Testis (tissue), 2 donors: ENCODE measurements at regions not wholly inside any gene's neighbourhood (a gene's known extent, or its start where the extent isn't known, plus 50 kb on each side); places are given as distances from the start of the nearest gene placed in this dataset.

ENCODE experiments used
- DNase-seq: peaks from one replicate; pipeline ENCODE4 v3.0.0-alpha.2; 2019
- H3K27ac ChIP-seq, 2 donors: fragments of 200-600 bp; sonication (generic); one replicate each; pipeline ENCODE4 v1.5.1; 2019
- H3K27me3 ChIP-seq: fragments of 200-600 bp; sonication (generic); one replicate; pipeline ENCODE4 v1.5.1; 2019
- H3K36me3 ChIP-seq: fragments of 200-600 bp; sonication (generic); one replicate; pipeline ENCODE4 v1.5.1; 2017; ENCODE audit warnings: low read depth; ENCODE audit errors: missing control alignments
- H3K4me1 ChIP-seq: fragments of 200-600 bp; sonication (generic); one replicate; pipeline ENCODE4 v1.5.1; 2019
- H3K4me3 ChIP-seq, 2 donors: fragments of 200-600 bp; sonication (generic); one replicate each; pipeline ENCODE4 v1.5.1; 2017 to 2019
- H3K9me3 ChIP-seq: fragments of 200-600 bp; sonication (generic); one replicate; pipeline ENCODE4 v1.5.1; 2017
- POLR2A ChIP-seq: fragments of 450-650 bp; IDR thresholded peaks from one replicate; pipeline ENCODE4 v1.6.1; 2017; ENCODE audit warnings: antibody characterized with exemption, mild to moderate bottlenecking, moderate library complexity
- WGBS, 2 donors: methylation state at CpG; one replicate each; pipeline ENCODE4 v1.1.5; 2018; 5-methylcytosine and 5-hydroxymethylcytosine counted together
- intact Hi-C: fragments of 100-400 bp; cut with DNase I; formaldehyde crosslinking; loops from one replicate; pipeline ENCODE4 v1.15.1; 2023; ENCODE audit warnings: low total_unique reads
- TF ChIP-seq, protein P1 (sequence below), 3 experiments: fragments of 450-650 bp in 2 of 3; fragments of 200-600 bp in 1 of 3; sonication (generic) in 1 of 3; IDR thresholded peaks; one replicate each; pipeline ENCODE4 v1.5.1; 2016 to 2019; ENCODE audit warnings: antibody characterized with exemption in 3 of 3, mild to moderate bottlenecking in 2 of 3, moderate library complexity in 1 of 3

DNA sequence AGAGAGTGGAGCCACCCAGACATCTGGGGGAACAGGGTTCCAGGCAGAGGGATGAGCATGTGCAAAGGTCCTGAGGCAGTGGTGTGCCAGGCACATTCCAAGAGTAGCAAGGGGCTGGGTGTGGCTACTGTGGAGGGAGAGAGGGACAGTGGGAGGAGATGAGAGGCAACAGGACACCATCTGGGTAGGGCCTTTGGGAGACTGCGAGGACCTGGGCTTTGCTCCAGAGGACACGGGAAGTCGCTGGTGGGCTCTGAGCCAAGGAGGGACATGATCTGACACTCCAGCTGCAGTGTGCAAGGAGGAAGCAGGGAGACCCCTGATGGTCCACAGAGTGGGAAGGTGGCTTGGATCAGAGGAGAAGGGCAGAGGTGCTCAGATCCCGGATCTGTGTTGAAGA, 56.7 kb upstream of the MED9 start:
- no peak for DNase-seq
- no peaks in the 10 kb centered on the region for H3K36me3 ChIP-seq
- no peak overlapping the region for H3K4me3 ChIP-seq
- intact Hi-C loops: no loop called here
- H3K9me3 ChIP-seq: no peaks in the 10 kb centered on the region
- H3K27ac ChIP-seq: no peak overlapping the region
- TF ChIP-seq, protein P1, sequence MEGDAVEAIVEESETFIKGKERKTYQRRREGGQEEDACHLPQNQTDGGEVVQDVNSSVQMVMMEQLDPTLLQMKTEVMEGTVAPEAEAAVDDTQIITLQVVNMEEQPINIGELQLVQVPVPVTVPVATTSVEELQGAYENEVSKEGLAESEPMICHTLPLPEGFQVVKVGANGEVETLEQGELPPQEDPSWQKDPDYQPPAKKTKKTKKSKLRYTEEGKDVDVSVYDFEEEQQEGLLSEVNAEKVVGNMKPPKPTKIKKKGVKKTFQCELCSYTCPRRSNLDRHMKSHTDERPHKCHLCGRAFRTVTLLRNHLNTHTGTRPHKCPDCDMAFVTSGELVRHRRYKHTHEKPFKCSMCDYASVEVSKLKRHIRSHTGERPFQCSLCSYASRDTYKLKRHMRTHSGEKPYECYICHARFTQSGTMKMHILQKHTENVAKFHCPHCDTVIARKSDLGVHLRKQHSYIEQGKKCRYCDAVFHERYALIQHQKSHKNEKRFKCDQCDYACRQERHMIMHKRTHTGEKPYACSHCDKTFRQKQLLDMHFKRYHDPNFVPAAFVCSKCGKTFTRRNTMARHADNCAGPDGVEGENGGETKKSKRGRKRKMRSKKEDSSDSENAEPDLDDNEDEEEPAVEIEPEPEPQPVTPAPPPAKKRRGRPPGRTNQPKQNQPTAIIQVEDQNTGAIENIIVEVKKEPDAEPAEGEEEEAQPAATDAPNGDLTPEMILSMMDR (IDR thresholded peaks at IDR 0.05): no peak
- no peak for TF ChIP-seq POLR2A
- no peaks in the 10 kb centered on the region for H3K27me3 ChIP-seq
- WGBS, 2 donors: 46 to 68% methylated on average over 4 of the region's 4 CpGs
- no peaks in the 10 kb centered on the region for H3K4me1 ChIP-seq

DNA sequence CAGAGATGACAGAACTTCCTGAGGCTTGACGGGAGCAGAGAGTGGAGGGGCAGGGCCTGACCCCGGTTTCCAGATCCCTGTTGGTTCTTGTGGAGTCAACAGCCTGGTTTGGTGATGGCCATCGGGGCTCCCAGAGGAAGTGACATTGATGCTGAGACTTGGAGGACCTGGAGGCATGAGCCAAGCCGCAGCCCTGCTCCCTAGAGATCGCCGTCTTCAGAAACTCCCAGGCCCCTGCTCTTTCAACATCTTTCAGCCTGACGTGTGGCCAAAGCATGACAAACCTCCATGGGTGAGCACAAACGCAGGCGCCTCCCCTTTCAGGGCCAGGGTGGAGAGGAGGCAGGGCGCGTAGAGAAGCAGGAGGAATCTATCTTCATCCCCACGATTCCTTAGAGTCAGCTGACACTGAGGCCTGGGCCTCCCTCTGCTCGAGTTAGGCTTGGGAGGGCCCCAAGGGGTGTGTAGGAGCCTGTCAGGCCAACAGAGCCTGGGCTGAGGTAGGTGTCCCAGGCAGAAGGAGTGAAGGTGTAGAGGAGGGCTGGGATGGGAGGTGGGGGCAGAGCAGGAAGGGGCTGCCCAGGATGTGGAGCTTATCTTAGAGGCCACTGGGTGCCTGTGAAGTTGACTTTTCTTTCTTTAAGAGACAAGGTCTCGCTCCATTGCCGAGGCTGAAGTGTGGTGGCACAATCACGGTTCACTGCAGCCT, 56.1 kb upstream of the MED9 start:
- intact Hi-C loops: no loop called here
- Histone ChIP-seq H3K9me3 (no peaks in the 10 kb centered on the region), H3K4me1 (no peaks in the 10 kb centered on the region), H3K27me3 (no peaks in the 10 kb centered on the region), H3K27ac (no peak overlapping the region), H3K4me3 (no peak overlapping the region), H3K36me3 (no peaks in the 10 kb centered on the region)
- 83 to 87% methylated on average over 13 to 16 of the region's 16 CpGs for WGBS, 2 donors
- no peak for DNase-seq
- TF ChIP-seq, protein P1 (IDR thresholded peaks at IDR 0.05): no peak
- TF ChIP-seq POLR2A: no peak

DNA sequence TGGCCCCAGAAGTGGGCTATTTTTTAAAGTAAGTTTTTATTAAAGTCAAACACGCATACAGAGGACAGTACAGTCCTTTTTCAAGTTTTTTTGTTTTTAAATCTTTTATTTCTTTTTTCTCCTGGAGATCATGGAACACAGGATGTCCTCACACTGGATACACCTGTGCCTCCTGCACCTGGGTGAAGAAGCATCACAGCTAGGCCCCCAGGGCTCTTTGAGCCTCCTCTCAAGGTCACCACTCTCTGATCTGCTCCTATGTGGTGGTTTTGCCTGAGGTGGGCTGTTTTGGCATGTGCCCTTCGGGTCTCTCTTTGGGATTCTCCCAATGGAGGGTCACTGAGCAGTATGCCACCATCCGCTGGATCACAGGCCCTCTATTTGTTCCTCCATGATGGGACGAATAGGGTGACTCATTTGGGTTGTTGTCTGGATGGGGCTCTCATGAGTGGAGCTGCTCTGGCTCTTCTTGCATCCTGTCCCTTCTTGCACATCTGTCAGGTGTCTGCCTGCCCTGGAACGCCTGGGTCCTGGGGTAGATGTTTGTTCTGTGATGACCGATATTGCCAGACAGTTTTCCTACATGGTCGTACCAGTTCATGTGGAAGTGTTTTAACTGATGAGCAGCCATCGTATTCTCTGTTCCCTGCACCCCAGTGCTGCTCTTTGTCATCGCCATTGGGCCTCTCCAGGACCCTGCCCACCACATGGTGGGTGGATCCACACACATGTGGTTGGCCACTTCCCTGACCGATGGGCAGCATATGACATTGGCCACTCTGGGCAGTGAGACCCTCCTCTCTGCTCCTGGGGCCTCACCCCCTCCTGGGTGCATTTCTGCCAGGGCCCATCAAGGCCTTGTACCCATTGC, 55.2 kb upstream of the MED9 start:
- 94 to 98% methylated on average over 10 of the region's 10 CpGs for WGBS, 2 donors

DNA sequence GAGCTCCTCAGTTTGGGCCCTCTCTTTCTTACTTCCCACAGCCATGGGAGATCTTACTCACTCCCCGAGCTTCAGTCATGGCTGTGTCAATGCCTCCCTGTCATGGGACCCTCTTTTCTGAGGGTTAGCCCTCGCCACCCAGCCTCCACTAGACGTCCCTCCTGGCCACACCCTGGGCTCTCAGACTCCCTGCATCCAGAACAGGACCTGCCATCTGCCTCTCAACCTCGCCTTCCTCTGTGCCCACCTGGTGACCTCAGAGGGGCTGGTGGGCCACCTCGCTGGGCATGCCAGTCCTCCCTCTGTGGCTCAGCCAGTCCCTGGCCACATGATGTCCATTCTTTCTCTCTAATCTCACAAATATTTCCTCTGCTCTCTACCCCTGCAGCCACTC, 54.6 kb upstream of the MED9 start:
- intact Hi-C loops: no loop called here
- no peak for DNase-seq
- Histone ChIP-seq H3K9me3 (no peaks in the 10 kb centered on the region), H3K4me1 (no peaks in the 10 kb centered on the region), H3K4me3 (no peak overlapping the region), H3K27ac (no peak overlapping the region), H3K36me3 (no peaks in the 10 kb centered on the region), H3K27me3 (no peaks in the 10 kb centered on the region)
- TF ChIP-seq, protein P1 (IDR thresholded peaks at IDR 0.05): no peak
- TF ChIP-seq POLR2A: no peak
- 83 to 90% methylated on average over 5 of the region's 5 CpGs for WGBS, 2 donors

More for the DNA sequence above, 55.2 kb upstream of the MED9 start:
- TF ChIP-seq, protein P1 (IDR thresholded peaks at IDR 0.05): no peak
- no peak for TF ChIP-seq POLR2A
- no peak overlapping the region for H3K27ac ChIP-seq
- intact Hi-C loops: no loop called here
- DNase-seq: no peak
- no peaks in the 10 kb centered on the region for H3K9me3 ChIP-seq
- no peaks in the 10 kb centered on the region for H3K27me3 ChIP-seq
- no peak overlapping the region for H3K4me3 ChIP-seq
- H3K4me1 ChIP-seq: no peaks in the 10 kb centered on the region
- no peaks in the 10 kb centered on the region for H3K36me3 ChIP-seq
